ENCODE measurements at regions not wholly inside any gene's neighbourhood (a gene's known extent, or its start where the extent isn't known, plus 50 kb on each side); places are given as distances from the start of the nearest gene placed in this dataset.

- Histone ChIP-seq H3K36me3 (ENCODE audit: control insufficient read depth in 1 of 2, insufficient read depth in 2 of 2, low read length in 2 of 2) (no peaks in the 10 kb centered on the region), H3K4me1 (ENCODE audit: control insufficient read depth in 1 of 2, insufficient read depth in 2 of 2, low read length in 2 of 2) (no peaks in the 10 kb centered on the region), H3K9me3 (ENCODE audit: control insufficient read depth in 1 of 2, insufficient read depth in 1 of 2, low read depth in 1 of 2, low read length in 2 of 2) (no peaks in the 10 kb centered on the region), H3K27me3 (ENCODE audit: insufficient read depth, low read length) (peaks cover 23% of the 10 kb centered on the region), H3K79me2 (ENCODE audit: insufficient read depth, low read length) (no peaks in the 10 kb centered on the region), H3K4me2 (ENCODE audit: low read length) (no peak overlapping the region), H3K9me2 (ENCODE audit: insufficient read depth) (no peaks in the 10 kb centered on the region), H3K9ac (ENCODE audit: low read length) (no peak overlapping the region), H4K20me1 (ENCODE audit: insufficient read depth) (no peaks in the 10 kb centered on the region), H3K4me3 (replicated peaks in 1 of 2; ENCODE audit: low read depth in 1 of 2, low read length in 2 of 2) (no peak overlapping the region), H3K27ac (ENCODE audit: low read depth, low read length) (no peak overlapping the region), H2AFZ (ENCODE audit: low read depth, low read length, poor library complexity, severe bottlenecking) (no peak overlapping the region)
- BruUV-seq (replicated peaks), result no TSS peak
- TF ChIP-seq CEBPB (IDR thresholded peaks at IDR 0.05; ENCODE audit: low read depth), result no peak
- no peak for TF ChIP-seq SIN3A (IDR thresholded peaks at IDR 0.05; ENCODE audit: low read depth)
- TF ChIP-seq RAD21 (IDR thresholded peaks at IDR 0.05; ENCODE audit: low read depth), result no peak
- no peak for TF ChIP-seq EGR1 (IDR thresholded peaks at IDR 0.05; ENCODE audit: low read depth)
- no peak for TF ChIP-seq FOSL1 (IDR thresholded peaks at IDR 0.05; ENCODE audit: low read depth)
- TF ChIP-seq EZH2 (IDR thresholded peaks at IDR 0.05), result no peak
- TF ChIP-seq ELF1 (IDR thresholded peaks at IDR 0.05; ENCODE audit: borderline replicate concordance, low read depth), result no peak
- TF ChIP-seq REST (IDR thresholded peaks at IDR 0.05; ENCODE audit: low read depth), result no peak
- intact Hi-C loops (cut with micrococcal nuclease), result no loop called here
- ATAC-seq (no peak), DNase-seq (ENCODE audit: low read depth, low spot score) (no peak)
- ChIA-PET POLR2A (no interaction called here), CTCF (no interaction called here), RAD21 (ENCODE audit: low non-redundant PET in 1 of 2, low total read pairs in 2 of 2, uncharacterized antibody in 2 of 2, unreplicated experiment in 2 of 2) (no interaction called here)
These were observed 81.4 kb upstream of the WDR1 start for GRCh38 chr4:10197952-10198351.

DNA sequence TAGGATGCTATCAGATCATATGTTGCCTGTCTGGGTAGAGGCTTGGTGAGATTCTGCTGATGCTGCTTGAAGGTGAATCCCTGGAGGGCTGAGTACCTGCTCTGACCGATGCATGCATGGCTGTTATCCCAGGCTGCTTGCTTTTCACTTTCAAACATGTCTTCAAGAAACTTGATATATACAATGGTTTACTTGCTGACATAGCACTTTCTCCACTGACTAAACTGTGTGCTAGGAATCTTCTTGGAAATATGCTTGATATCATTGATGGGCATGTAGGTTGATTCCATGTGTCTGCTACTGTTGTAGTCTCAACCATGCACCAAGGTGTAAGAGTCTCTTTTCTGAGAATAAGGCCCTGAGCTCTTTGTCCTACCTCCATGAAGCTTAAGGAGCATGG, 79.6 kb upstream of the WDR1 start:
- Histone ChIP-seq H3K4me1 (ENCODE audit: control insufficient read depth in 1 of 2, insufficient read depth in 2 of 2, low read length in 2 of 2) (no peaks in the 10 kb centered on the region), H3K4me3 (replicated peaks in 1 of 2; ENCODE audit: low read depth in 1 of 2, low read length in 2 of 2) (no peak overlapping the region), H2AFZ (ENCODE audit: low read depth, low read length, poor library complexity, severe bottlenecking) (no peak overlapping the region), H3K9ac (ENCODE audit: low read length) (no peak overlapping the region), H3K9me2 (ENCODE audit: insufficient read depth) (no peaks in the 10 kb centered on the region), H3K4me2 (ENCODE audit: low read length) (no peak overlapping the region), H3K36me3 (ENCODE audit: control insufficient read depth in 1 of 2, insufficient read depth in 2 of 2, low read length in 2 of 2) (no peaks in the 10 kb centered on the region), H4K20me1 (ENCODE audit: insufficient read depth) (no peaks in the 10 kb centered on the region), H3K27ac (ENCODE audit: low read depth, low read length) (no peak overlapping the region), H3K9me3 (ENCODE audit: control insufficient read depth in 1 of 2, insufficient read depth in 1 of 2, low read depth in 1 of 2, low read length in 2 of 2) (no peaks in the 10 kb centered on the region), H3K79me2 (ENCODE audit: insufficient read depth, low read length) (no peaks in the 10 kb centered on the region), H3K27me3 (ENCODE audit: insufficient read depth, low read length) (peaks cover 24% of the 10 kb centered on the region)
- intact Hi-C loops (cut with micrococcal nuclease), result no loop called here
- ATAC-seq (no peak), DNase-seq (ENCODE audit: low read depth, low spot score) (no peak)
- ChIA-PET RAD21 (ENCODE audit: low non-redundant PET in 1 of 2, low total read pairs in 2 of 2, uncharacterized antibody in 2 of 2, unreplicated experiment in 2 of 2) (no interaction called here), POLR2A (no interaction called here), CTCF (no interaction called here)
- BruUV-seq (replicated peaks), result no TSS peak
- no peak for TF ChIP-seq ELF1 (IDR thresholded peaks at IDR 0.05; ENCODE audit: borderline replicate concordance, low read depth)
- TF ChIP-seq ZFX (IDR thresholded peaks at IDR 0.05), result no peak
- TF ChIP-seq, protein P1, sequence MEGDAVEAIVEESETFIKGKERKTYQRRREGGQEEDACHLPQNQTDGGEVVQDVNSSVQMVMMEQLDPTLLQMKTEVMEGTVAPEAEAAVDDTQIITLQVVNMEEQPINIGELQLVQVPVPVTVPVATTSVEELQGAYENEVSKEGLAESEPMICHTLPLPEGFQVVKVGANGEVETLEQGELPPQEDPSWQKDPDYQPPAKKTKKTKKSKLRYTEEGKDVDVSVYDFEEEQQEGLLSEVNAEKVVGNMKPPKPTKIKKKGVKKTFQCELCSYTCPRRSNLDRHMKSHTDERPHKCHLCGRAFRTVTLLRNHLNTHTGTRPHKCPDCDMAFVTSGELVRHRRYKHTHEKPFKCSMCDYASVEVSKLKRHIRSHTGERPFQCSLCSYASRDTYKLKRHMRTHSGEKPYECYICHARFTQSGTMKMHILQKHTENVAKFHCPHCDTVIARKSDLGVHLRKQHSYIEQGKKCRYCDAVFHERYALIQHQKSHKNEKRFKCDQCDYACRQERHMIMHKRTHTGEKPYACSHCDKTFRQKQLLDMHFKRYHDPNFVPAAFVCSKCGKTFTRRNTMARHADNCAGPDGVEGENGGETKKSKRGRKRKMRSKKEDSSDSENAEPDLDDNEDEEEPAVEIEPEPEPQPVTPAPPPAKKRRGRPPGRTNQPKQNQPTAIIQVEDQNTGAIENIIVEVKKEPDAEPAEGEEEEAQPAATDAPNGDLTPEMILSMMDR (IDR thresholded peaks at IDR 0.05 in 2 of 3, conservative IDR thresholded peaks at IDR 0.05 in 1 of 3; ENCODE audit: borderline replicate concordance in 1 of 3, insufficient read depth in 1 of 3, low read depth in 2 of 3, low read length in 2 of 3), result no peak
- no peak for TF ChIP-seq FOSL1 (IDR thresholded peaks at IDR 0.05; ENCODE audit: low read depth)
- no peak for TF ChIP-seq CEBPB (IDR thresholded peaks at IDR 0.05; ENCODE audit: low read depth)
- no peak for TF ChIP-seq ZNF274 (IDR thresholded peaks at IDR 0.05; ENCODE audit: low read depth, low read length)
- no peak for TF ChIP-seq JUND (IDR thresholded peaks at IDR 0.05)
- TF ChIP-seq EZH2 (IDR thresholded peaks at IDR 0.05), result no peak
- no peak for TF ChIP-seq POLR2A (IDR thresholded peaks at IDR 0.05; ENCODE audit: borderline replicate concordance, extremely low read depth, insufficient read depth, insufficient read length)
- TF ChIP-seq, protein P2, sequence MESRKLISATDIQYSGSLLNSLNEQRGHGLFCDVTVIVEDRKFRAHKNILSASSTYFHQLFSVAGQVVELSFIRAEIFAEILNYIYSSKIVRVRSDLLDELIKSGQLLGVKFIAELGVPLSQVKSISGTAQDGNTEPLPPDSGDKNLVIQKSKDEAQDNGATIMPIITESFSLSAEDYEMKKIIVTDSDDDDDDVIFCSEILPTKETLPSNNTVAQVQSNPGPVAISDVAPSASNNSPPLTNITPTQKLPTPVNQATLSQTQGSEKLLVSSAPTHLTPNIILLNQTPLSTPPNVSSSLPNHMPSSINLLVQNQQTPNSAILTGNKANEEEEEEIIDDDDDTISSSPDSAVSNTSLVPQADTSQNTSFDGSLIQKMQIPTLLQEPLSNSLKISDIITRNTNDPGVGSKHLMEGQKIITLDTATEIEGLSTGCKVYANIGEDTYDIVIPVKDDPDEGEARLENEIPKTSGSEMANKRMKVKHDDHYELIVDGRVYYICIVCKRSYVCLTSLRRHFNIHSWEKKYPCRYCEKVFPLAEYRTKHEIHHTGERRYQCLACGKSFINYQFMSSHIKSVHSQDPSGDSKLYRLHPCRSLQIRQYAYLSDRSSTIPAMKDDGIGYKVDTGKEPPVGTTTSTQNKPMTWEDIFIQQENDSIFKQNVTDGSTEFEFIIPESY (IDR thresholded peaks at IDR 0.05; ENCODE audit: extremely low read depth, insufficient replicate concordance, low read length), result no peak
- TF ChIP-seq SP1 (IDR thresholded peaks at IDR 0.05; ENCODE audit: low read depth), result no peak
- no peak for TF ChIP-seq RAD21 (IDR thresholded peaks at IDR 0.05; ENCODE audit: low read depth)

Measured in HCT116 (cell line).